HEK293T (cell line): ENCODE measurements at regions not wholly inside any gene's neighbourhood (a gene's known extent, or its start where the extent isn't known, plus 50 kb on each side); places are given as distances from the start of the nearest gene placed in this dataset.

ENCODE experiments used
- BHLHE40 ChIP-seq: fragments of 450-650 bp; IDR thresholded peaks from 2 replicates; pipeline ENCODE4 v1.6.1; 2016; ENCODE audit warnings: mild to moderate bottlenecking, moderate library complexity, borderline replicate concordance
- ELF4 ChIP-seq: fragments of 450-650 bp; IDR thresholded peaks from 2 replicates; pipeline ENCODE4 v1.6.1; 2017; ENCODE audit warnings: antibody characterized with exemption
- FOXA1 ChIP-seq: fragments of 450-650 bp; IDR thresholded peaks from 2 replicates; pipeline ENCODE4 v1.6.1; 2016; ENCODE audit warnings: mild to moderate bottlenecking
- FOXM1 ChIP-seq: fragments of 450-650 bp; IDR thresholded peaks from 2 replicates; pipeline ENCODE4 v1.6.1; 2017; ENCODE audit warnings: mild to moderate bottlenecking, borderline replicate concordance
- HDGF ChIP-seq: fragments of 450-650 bp; IDR thresholded peaks from 2 replicates; pipeline ENCODE4 v1.6.1; 2017; ENCODE audit warnings: antibody characterized with exemption, borderline replicate concordance
- L3MBTL2 ChIP-seq: fragments of 450-650 bp; conservative IDR thresholded peaks from 2 replicates; pipeline ENCODE4 v1.6.1; 2016; ENCODE audit warnings: mild to moderate bottlenecking
- LEF1 ChIP-seq: fragments of 450-650 bp; IDR thresholded peaks from 2 replicates; pipeline ENCODE4 v1.6.1; 2017; ENCODE audit warnings: mild to moderate bottlenecking, borderline replicate concordance
- NFRKB ChIP-seq: fragments of 450-650 bp; IDR thresholded peaks from 2 replicates; pipeline ENCODE4 v1.6.1; 2016; ENCODE audit warnings: mild to moderate bottlenecking, moderate library complexity
- SP1 ChIP-seq: fragments of 450-650 bp; IDR thresholded peaks from 2 replicates; pipeline ENCODE4 v1.6.1; 2017

DNA sequence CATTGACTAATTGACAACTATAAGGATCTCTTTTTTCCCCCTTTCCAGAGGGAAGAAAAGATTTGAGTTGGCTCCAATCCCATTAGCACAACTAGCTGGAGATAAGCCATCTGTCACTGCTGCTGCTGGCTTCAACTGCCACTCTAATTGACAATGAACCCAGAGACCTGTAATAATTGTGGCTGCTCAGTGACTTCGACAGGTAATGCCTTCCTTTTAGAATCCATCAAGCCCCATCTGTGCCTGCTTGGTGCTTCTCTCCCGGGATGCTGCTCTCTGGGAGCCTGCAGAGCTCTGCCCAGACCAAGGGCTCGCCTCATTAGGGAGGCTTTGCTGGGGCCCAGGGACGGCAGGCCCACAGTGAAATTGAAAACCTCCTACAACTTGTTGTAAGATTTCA lies 376.7 kb upstream of the SOX11 start:
- TF ChIP-seq BHLHE40, result no peak
- no peak for TF ChIP-seq HDGF
- no peak for TF ChIP-seq FOXM1
- no peak for TF ChIP-seq L3MBTL2
- no peak for TF ChIP-seq LEF1
- no peak for TF ChIP-seq NFRKB
- no peak for TF ChIP-seq FOXA1
- no peak for TF ChIP-seq ELF4
- TF ChIP-seq SP1, result no peak
